Mesendoderm (in vitro differentiated cells): ENCODE measurements at regions not wholly inside any gene's neighbourhood (a gene's known extent, or its start where the extent isn't known, plus 50 kb on each side); places are given as distances from the start of the nearest gene placed in this dataset.

ENCODE experiments used
- DNase-seq: peaks from one replicate; pipeline ENCODE4 v3.0.0; 2013
- H2AK5ac ChIP-seq: 2 replicates; pipeline ENCODE4 v1.6.1; 2013; ENCODE audit warnings: low read length, inconsistent platforms
- H2BK120ac ChIP-seq: 2 replicates; pipeline ENCODE4 v1.6.1; 2013; ENCODE audit warnings: low read depth, mild to moderate bottlenecking, low read length, moderate library complexity, mixed read lengths
- H2BK15ac ChIP-seq: replicated peaks from 2 replicates; pipeline ENCODE4 v1.6.1; 2013; ENCODE audit warnings: low read depth, mild to moderate bottlenecking, moderate library complexity
- H2BK5ac ChIP-seq: 2 replicates; pipeline ENCODE4 v1.6.1; 2013; ENCODE audit warnings: low read length, inconsistent platforms
- H3K18ac ChIP-seq: 2 replicates; pipeline ENCODE4 v1.6.1; 2013; ENCODE audit warnings: mild to moderate bottlenecking, low read length, mixed read lengths
- H3K23ac ChIP-seq: one replicate; pipeline ENCODE4 v1.6.1; 2013; ENCODE audit warnings: low read length
- H3K27ac ChIP-seq: 2 replicates; pipeline ENCODE4 v1.5.1; 2013; ENCODE audit warnings: low read depth, mild to moderate bottlenecking, inconsistent platforms, low read length, moderate library complexity
- H3K27me3 ChIP-seq: 2 replicates; pipeline ENCODE4 v1.6.1; 2013; ENCODE audit warnings: low read length, control low read depth, mild to moderate bottlenecking, inconsistent platforms; ENCODE audit not compliant: insufficient read depth, poor library complexity
- H3K36me3 ChIP-seq: 2 replicates; pipeline ENCODE4 v1.6.1; 2013; ENCODE audit warnings: low read length, inconsistent platforms; ENCODE audit not compliant: control insufficient read depth, insufficient read depth
- H3K4ac ChIP-seq: one replicate; pipeline ENCODE4 v1.6.1; 2013; ENCODE audit warnings: low read depth, mild to moderate bottlenecking, low read length, moderate library complexity
- H3K4me1 ChIP-seq: 2 replicates; pipeline ENCODE4 v1.6.1; 2013; ENCODE audit warnings: low read depth, low read length, inconsistent platforms; ENCODE audit not compliant: control insufficient read depth
- H3K4me2 ChIP-seq: 2 replicates; pipeline ENCODE4 v1.6.1; 2013; ENCODE audit warnings: low read length
- H3K4me3 ChIP-seq: 2 replicates; pipeline ENCODE4 v1.5.1; 2013; ENCODE audit warnings: mild to moderate bottlenecking, low read length
- H3K56ac ChIP-seq: one replicate; pipeline ENCODE4 v1.6.1; 2013; ENCODE audit warnings: low read length
- H3K79me1 ChIP-seq: 2 replicates; pipeline ENCODE4 v1.6.1; 2013; ENCODE audit warnings: low read length, inconsistent platforms
- H3K79me2 ChIP-seq: 2 replicates; pipeline ENCODE4 v1.6.1; 2013; ENCODE audit warnings: mild to moderate bottlenecking, low read length; ENCODE audit not compliant: control insufficient read depth, insufficient read depth
- H3K9ac ChIP-seq: 2 replicates; pipeline ENCODE4 v1.6.1; 2013; ENCODE audit warnings: low read length, inconsistent platforms
- H4K5ac ChIP-seq: one replicate; pipeline ENCODE4 v1.6.1; 2013; ENCODE audit warnings: low read length
- H4K8ac ChIP-seq: one replicate; pipeline ENCODE4 v1.6.1; 2013; ENCODE audit warnings: low read depth, mild to moderate bottlenecking, control low read depth, low read length, moderate library complexity
- WGBS: extraction: QIAGEN DNeasy Blood & Tissue Kit; methylation state at CpG from one replicate; pipeline ENCODE4 v1.1.7; 2013; ENCODE audit warnings: low lambda C conversion rate, missing lambda C conversion rate; ENCODE audit not compliant: insufficient coverage; ENCODE audit errors: extremely low coverage; 5-methylcytosine and 5-hydroxymethylcytosine counted together

- no peak overlapping the region for H2BK15ac ChIP-seq
- H3K27ac ChIP-seq = no peak overlapping the region
- no peak overlapping the region for H3K9ac ChIP-seq
- H3K79me2 ChIP-seq = no peaks in the 10 kb centered on the region
- H3K4me1 ChIP-seq = no peaks in the 10 kb centered on the region
- no peaks in the 10 kb centered on the region for H3K36me3 ChIP-seq
- DNase-seq = no peak
- no peak overlapping the region for H2BK5ac ChIP-seq
- H2BK120ac ChIP-seq = no peak overlapping the region
- H3K27me3 ChIP-seq = no peaks in the 10 kb centered on the region
- no CpG with 5 or more reads among the region's 16 CpGs for WGBS
- no peak overlapping the region for H3K18ac ChIP-seq
- H4K8ac ChIP-seq = no peak overlapping the region
- H4K5ac ChIP-seq = no peak overlapping the region
- H3K4me3 ChIP-seq = no peak overlapping the region
- H3K23ac ChIP-seq = no peak overlapping the region
- H3K4ac ChIP-seq = no peak overlapping the region
- H3K56ac ChIP-seq = no peak overlapping the region
- no peak overlapping the region for H3K4me2 ChIP-seq
- H2AK5ac ChIP-seq = no peak overlapping the region
- no peaks in the 10 kb centered on the region for H3K79me1 ChIP-seq
Observed at GRCh38 chr2:4964579-4964978, 727.6 kb upstream of the SOX11 start.

- no peaks in the 10 kb centered on the region for H3K27me3 ChIP-seq
- H3K27ac ChIP-seq = no peak overlapping the region
- no peak overlapping the region for H3K23ac ChIP-seq
- H4K8ac ChIP-seq = no peak overlapping the region
- no peak overlapping the region for H4K5ac ChIP-seq
- no peak overlapping the region for H2BK120ac ChIP-seq
- H3K4me1 ChIP-seq = no peaks in the 10 kb centered on the region
- H3K56ac ChIP-seq = no peak overlapping the region
- no peaks in the 10 kb centered on the region for H3K79me1 ChIP-seq
- H3K4me3 ChIP-seq = no peak overlapping the region
- no CpG with 5 or more reads among the region's 6 CpGs for WGBS
- no peak overlapping the region for H2BK5ac ChIP-seq
- no peak for DNase-seq
- no peak overlapping the region for H3K4ac ChIP-seq
- H3K79me2 ChIP-seq = no peaks in the 10 kb centered on the region
- H2BK15ac ChIP-seq = no peak overlapping the region
- H2AK5ac ChIP-seq = no peak overlapping the region
- no peak overlapping the region for H3K4me2 ChIP-seq
- H3K18ac ChIP-seq = no peak overlapping the region
- H3K9ac ChIP-seq = no peak overlapping the region
- H3K36me3 ChIP-seq = no peaks in the 10 kb centered on the region
Observed at GRCh38 chr2:4965556-4966320, 726.4 kb upstream of the SOX11 start.

DNA sequence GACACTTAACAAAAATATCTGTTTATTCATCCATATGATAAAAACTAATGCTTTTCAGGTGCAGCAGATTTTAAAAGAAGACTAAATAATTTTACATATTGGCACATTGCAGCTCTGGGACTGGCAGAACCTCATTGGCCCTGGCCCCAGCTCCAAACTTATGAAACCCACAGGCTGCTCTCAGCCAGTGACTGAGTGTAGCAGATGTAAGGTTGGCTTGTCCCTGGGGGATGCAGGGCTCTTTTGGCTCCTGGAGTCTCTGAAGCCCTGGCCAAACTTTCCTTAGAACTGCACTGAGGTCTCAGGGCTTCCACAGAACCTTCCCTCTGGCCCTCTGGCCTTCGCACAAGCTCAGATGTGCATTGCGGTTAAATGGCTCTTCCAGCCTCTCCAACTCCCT is 725.0 kb upstream of the SOX11 start:
- Histone ChIP-seq H4K8ac (no peak overlapping the region), H3K27me3 (no peaks in the 10 kb centered on the region), H3K4me2 (no peak overlapping the region), H3K9ac (no peak overlapping the region), H3K79me1 (no peaks in the 10 kb centered on the region), H3K36me3 (no peaks in the 10 kb centered on the region), H3K56ac (no peak overlapping the region), H4K5ac (no peak overlapping the region), H2BK5ac (no peak overlapping the region), H2BK120ac (no peak overlapping the region), H3K4ac (no peak overlapping the region), H3K4me1 (no peaks in the 10 kb centered on the region), H3K4me3 (no peak overlapping the region), H2AK5ac (no peak overlapping the region), H3K18ac (no peak overlapping the region), H3K23ac (no peak overlapping the region), H3K27ac (no peak overlapping the region), H2BK15ac (no peak overlapping the region), H3K79me2 (no peaks in the 10 kb centered on the region)
- no CpG with 5 or more reads among the region's 2 CpGs for WGBS
- no peak for DNase-seq

DNA sequence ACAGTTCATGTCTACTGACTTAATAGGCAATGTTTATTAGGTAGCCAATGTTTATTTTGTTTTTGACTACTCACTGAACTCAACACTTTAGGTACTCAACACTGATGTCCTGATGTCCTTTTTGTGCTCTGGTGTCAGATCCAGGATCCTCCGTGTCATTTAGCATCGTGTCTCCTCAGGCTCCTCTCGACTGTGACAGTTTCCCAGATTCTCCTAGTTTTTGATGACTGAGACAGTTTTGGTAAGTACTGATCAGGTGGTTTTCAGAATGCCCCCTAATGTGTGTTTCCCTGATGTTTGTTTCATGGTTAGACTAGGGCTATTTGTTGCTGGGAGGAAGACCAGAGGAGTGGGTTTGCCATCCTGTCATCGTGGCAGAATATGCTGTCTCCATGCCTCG is 719.7 kb upstream of the SOX11 start:
- no peak overlapping the region for H2BK5ac ChIP-seq
- no peak overlapping the region for H3K56ac ChIP-seq
- no peak overlapping the region for H4K8ac ChIP-seq
- no peaks in the 10 kb centered on the region for H3K36me3 ChIP-seq
- no peaks in the 10 kb centered on the region for H3K79me2 ChIP-seq
- H2BK15ac ChIP-seq = no peak overlapping the region
- no peak overlapping the region for H3K4me2 ChIP-seq
- H3K27ac ChIP-seq = no peak overlapping the region
- WGBS = no CpG with 5 or more reads among the region's 5 CpGs
- no peak overlapping the region for H3K23ac ChIP-seq
- H3K4me1 ChIP-seq = no peaks in the 10 kb centered on the region
- H2AK5ac ChIP-seq = no peak overlapping the region
- no peak overlapping the region for H3K4me3 ChIP-seq
- no peak for DNase-seq
- no peaks in the 10 kb centered on the region for H3K79me1 ChIP-seq
- no peak overlapping the region for H2BK120ac ChIP-seq
- no peak overlapping the region for H3K9ac ChIP-seq
- H3K27me3 ChIP-seq = no peaks in the 10 kb centered on the region
- no peak overlapping the region for H3K18ac ChIP-seq
- H4K5ac ChIP-seq = no peak overlapping the region
- H3K4ac ChIP-seq = no peak overlapping the region

DNA sequence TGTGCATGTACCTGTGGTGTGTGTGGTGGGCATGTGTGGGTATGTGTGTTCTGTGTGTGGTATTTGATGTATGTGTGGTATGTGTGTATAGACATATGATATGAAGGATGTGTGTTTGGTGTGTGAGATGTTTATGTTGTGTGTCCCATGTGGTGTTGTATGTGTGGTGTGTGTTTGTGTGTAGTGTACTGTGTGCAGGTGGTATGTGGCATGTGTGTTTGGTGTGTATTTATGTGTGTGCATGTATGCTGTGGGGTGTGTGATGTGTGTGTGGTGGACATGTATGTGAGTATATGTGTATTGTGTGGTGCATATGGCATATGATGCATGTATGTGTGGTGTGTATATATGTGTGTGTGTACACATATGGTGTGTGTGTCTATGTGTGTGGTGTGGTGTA is 718.8 kb upstream of the SOX11 start:
- Histone ChIP-seq H2BK120ac (no peak overlapping the region), H3K79me2 (no peaks in the 10 kb centered on the region), H3K4me1 (no peaks in the 10 kb centered on the region), H3K4me3 (no peak overlapping the region), H3K27me3 (no peaks in the 10 kb centered on the region), H4K8ac (no peak overlapping the region), H3K23ac (no peak overlapping the region), H2BK5ac (no peak overlapping the region), H3K79me1 (no peaks in the 10 kb centered on the region), H2BK15ac (no peak overlapping the region), H3K27ac (no peak overlapping the region), H3K9ac (no peak overlapping the region), H3K56ac (no peak overlapping the region), H4K5ac (no peak overlapping the region), H3K4me2 (no peak overlapping the region), H2AK5ac (no peak overlapping the region), H3K18ac (no peak overlapping the region), H3K4ac (no peak overlapping the region), H3K36me3 (no peaks in the 10 kb centered on the region)
- no peak for DNase-seq

DNA sequence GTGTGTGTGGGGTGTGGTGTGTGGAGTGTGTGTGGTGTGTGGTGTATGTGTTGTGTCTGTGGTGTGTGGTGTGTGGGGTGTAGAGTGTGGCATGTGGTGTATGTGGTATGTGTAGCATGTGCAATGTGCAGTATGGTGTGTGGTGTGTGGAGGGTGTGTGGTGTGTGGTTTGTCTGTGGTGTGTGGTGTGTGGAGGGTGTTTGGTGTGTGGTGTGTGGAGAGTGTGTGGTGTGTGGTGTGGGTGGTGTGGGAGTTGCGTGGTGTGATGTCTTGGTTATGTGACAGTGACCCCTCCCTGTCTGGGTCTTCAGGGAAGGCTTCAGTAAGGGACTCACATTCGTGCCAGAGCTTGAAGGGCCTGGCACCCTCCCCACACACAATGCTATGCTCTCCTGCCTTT is 718.2 kb upstream of the SOX11 start:
- H3K23ac ChIP-seq = no peak overlapping the region
- H4K5ac ChIP-seq = no peak overlapping the region
- H3K4me3 ChIP-seq = no peak overlapping the region
- no peak overlapping the region for H3K4me2 ChIP-seq
- no peaks in the 10 kb centered on the region for H3K36me3 ChIP-seq
- no peaks in the 10 kb centered on the region for H3K27me3 ChIP-seq
- no CpG with 5 or more reads among the region's 2 CpGs for WGBS
- no peak overlapping the region for H3K4ac ChIP-seq
- H3K79me1 ChIP-seq = no peaks in the 10 kb centered on the region
- H2BK15ac ChIP-seq = no peak overlapping the region
- H2AK5ac ChIP-seq = no peak overlapping the region
- no peak overlapping the region for H3K9ac ChIP-seq
- no peaks in the 10 kb centered on the region for H3K4me1 ChIP-seq
- no peak overlapping the region for H3K27ac ChIP-seq
- peak; percentile 7 for DNase-seq
- H3K79me2 ChIP-seq = no peaks in the 10 kb centered on the region
- no peak overlapping the region for H2BK5ac ChIP-seq
- H4K8ac ChIP-seq = no peak overlapping the region
- no peak overlapping the region for H3K18ac ChIP-seq
- no peak overlapping the region for H3K56ac ChIP-seq
- H2BK120ac ChIP-seq = no peak overlapping the region
